CD4-positive, alpha-beta T cell (primary cell): ENCODE measurements at regions not wholly inside any gene's neighbourhood (a gene's known extent, or its start where the extent isn't known, plus 50 kb on each side); places are given as distances from the start of the nearest gene placed in this dataset.

Experiments used
- ATAC-seq: fragments of 200-7000 bp; cut with Tn5 transposase; one replicate; pipeline ENCODE4 v1.10.0; 2022; ENCODE audit warnings: mild to moderate bottlenecking; ENCODE audit not compliant: poor library complexity
- CTCF ChIA-PET: fragments of 350-600 bp; sonication (Branson Sonifier 250); formaldehyde crosslinking; loops from one replicate; lab custom pipeline; 2021; ENCODE audit warnings: antibody characterized with exemption, inconsistent platforms; lab: Charles Lee
- POLR2A ChIA-PET: fragments of 350-600 bp; sonication (Branson Sonifier 250); formaldehyde crosslinking; loops from one replicate; lab custom pipeline; 2021; ENCODE audit warnings: antibody characterized with exemption, inconsistent platforms; lab: Charles Lee
- DNase-seq, 14 experiments: peaks; one replicate each; pipeline ENCODE4 v3.0.0-alpha.2; 2013 to 2020; ENCODE audit warnings: mixed read lengths in 2 of 14
- H3K27ac ChIP-seq, 2 donors: one replicate each; pipeline versions ENCODE4 v1.5.1 to v1.7.0; 2013; ENCODE audit warnings: low read length in 2 of 2, low read depth in 1 of 2, mild to moderate bottlenecking in 1 of 2
- H3K27me3 ChIP-seq, 2 experiments: 1 replicate in 1 of 2; 2 replicates in 1 of 2; pipeline versions ENCODE4 v1.6.1 to v1.7.0; 2013; ENCODE audit warnings: low read length in 2 of 2, control low read depth in 1 of 2, mild to moderate bottlenecking in 1 of 2, moderate library complexity in 1 of 2; ENCODE audit not compliant: insufficient read depth in 2 of 2, control insufficient read depth in 1 of 2
- H3K36me3 ChIP-seq: one replicate; pipeline ENCODE4 v1.6.1; 2013; ENCODE audit warnings: low read length, control low read depth; ENCODE audit not compliant: insufficient read depth
- H3K4me1 ChIP-seq: one replicate; pipeline ENCODE4 v1.6.1; 2013; ENCODE audit warnings: low read length, control low read depth; ENCODE audit not compliant: insufficient read depth
- H3K4me3 ChIP-seq: one replicate; pipeline ENCODE4 v1.5.1; 2013; ENCODE audit warnings: mild to moderate bottlenecking, low read length, moderate library complexity
- H3K9me3 ChIP-seq, 2 experiments: 1 replicate in 1 of 2; 2 replicates in 1 of 2; pipeline versions ENCODE4 v1.6.1 to v1.7.0; 2013; ENCODE audit warnings: low read length in 2 of 2, mild to moderate bottlenecking in 2 of 2, control low read depth in 1 of 2, moderate library complexity in 1 of 2; ENCODE audit not compliant: control insufficient read depth in 1 of 2, insufficient read depth in 1 of 2
- H3K27ac Mint-ChIP-seq: one replicate; pipeline ENCODE4 v1.8.0; 2020; ENCODE audit warnings: mixed read lengths
- H3K27me3 Mint-ChIP-seq: one replicate; pipeline ENCODE4 v1.8.0; 2021; ENCODE audit warnings: mixed read lengths
- H3K36me3 Mint-ChIP-seq: one replicate; pipeline ENCODE4 v1.8.0; 2021; ENCODE audit warnings: low read depth, mixed read lengths
- H3K4me1 Mint-ChIP-seq: one replicate; pipeline ENCODE4 v1.8.0; 2021; ENCODE audit warnings: low read depth, mixed read lengths
- H3K4me3 Mint-ChIP-seq: one replicate; pipeline ENCODE4 v1.8.0; 2020; ENCODE audit warnings: mild to moderate bottlenecking, mixed read lengths
- H3K9me3 Mint-ChIP-seq: one replicate; pipeline ENCODE4 v1.8.0; 2020; ENCODE audit warnings: mixed read lengths
- CTCF ChIP-seq: fragments of 200-600 bp; IDR thresholded peaks from one replicate; pipeline ENCODE4 v1.8.0; 2022; ENCODE audit warnings: antibody characterized with exemption, mild to moderate bottlenecking
- intact Hi-C, 2 experiments: fragments of 100-400 bp; cut with DNase I in 1 of 2; cut with micrococcal nuclease in 1 of 2; formaldehyde crosslinking; loops; one replicate each; pipeline versions ENCODE4 v1.15.1 to v1.9.0; 2023 to 2025; cut with DNase I, micrococcal nuclease

GRCh38 chr2:224271617-224272236 lies 130.2 kb downstream of the FAM124B start:
- no peak for ATAC-seq
- CTCF ChIA-PET, result no interaction called here

GRCh38 chr2:224268441-224268840 lies 133.5 kb downstream of the FAM124B start:
- Mint-ChIP-seq H3K9me3 (no peaks in the 10 kb centered on the region), H3K27ac (no peak overlapping the region), H3K36me3 (no peaks in the 10 kb centered on the region), H3K4me3 (no peak overlapping the region), H3K4me1 (no peaks in the 10 kb centered on the region), H3K27me3 (peaks cover 29% of the 10 kb centered on the region)
- intact Hi-C loops, result no loop called here
- Histone ChIP-seq H3K9me3 (no peaks in the 10 kb centered on the region), H3K4me1 (no peaks in the 10 kb centered on the region), H3K27ac (no peak overlapping the region), H3K36me3 (no peaks in the 10 kb centered on the region), H3K4me3 (no peak overlapping the region), H3K27me3 (peaks cover 0 to 4% of the 10 kb centered on the region in 2 experiments)
- TF ChIP-seq CTCF, result no peak
- POLR2A ChIA-PET, result no interaction called here
- ATAC-seq, result no peak
- no peak for DNase-seq
- CTCF ChIA-PET, result no interaction called here

More at GRCh38 chr2:224271617-224272236, 130.2 kb downstream of the FAM124B start:
- Mint-ChIP-seq H3K4me1 (no peaks in the 10 kb centered on the region), H3K9me3 (no peaks in the 10 kb centered on the region), H3K36me3 (no peaks in the 10 kb centered on the region), H3K4me3 (no peak overlapping the region), H3K27me3 (peaks cover 16% of the 10 kb centered on the region), H3K27ac (no peak overlapping the region)
- H3K9me3 ChIP-seq, result no peaks in the 10 kb centered on the region
- peaks cover 0 to 4% of the 10 kb centered on the region in 2 experiments for H3K27me3 ChIP-seq
- no peaks in the 10 kb centered on the region for H3K4me1 ChIP-seq
- no peaks in the 10 kb centered on the region for H3K36me3 ChIP-seq
- no peak overlapping the region for H3K27ac ChIP-seq
- TF ChIP-seq CTCF, result no peak
- POLR2A ChIA-PET, result no interaction called here
- no peak overlapping the region for H3K4me3 ChIP-seq
- no peak for DNase-seq
- intact Hi-C loops, result no loop called here

GRCh38 chr2:224264259-224264658 lies 137.6 kb downstream of the FAM124B start:
- Histone ChIP-seq H3K9me3 (no peaks in the 10 kb centered on the region), H3K27me3 (no peaks in the 10 kb centered on the region), H3K27ac (no peak overlapping the region), H3K36me3 (no peaks in the 10 kb centered on the region), H3K4me3 (no peak overlapping the region), H3K4me1 (no peaks in the 10 kb centered on the region)
- H3K4me3 Mint-ChIP-seq, result no peak overlapping the region
- ChIA-PET POLR2A (no interaction called here), CTCF (no interaction called here)
- intact Hi-C loops, result no loop called here
- H3K9me3 Mint-ChIP-seq, result no peaks in the 10 kb centered on the region
- no peak for TF ChIP-seq CTCF
- ATAC-seq, result no peak
- no peaks in the 10 kb centered on the region for H3K4me1 Mint-ChIP-seq
- no peak for DNase-seq
- H3K27ac Mint-ChIP-seq, result no peak overlapping the region
- peaks cover 47% of the 10 kb centered on the region for H3K27me3 Mint-ChIP-seq
- H3K36me3 Mint-ChIP-seq, result no peaks in the 10 kb centered on the region
